ENCODE measurements at regions not wholly inside any gene's neighbourhood (a gene's known extent, or its start where the extent isn't known, plus 50 kb on each side); places are given as distances from the start of the nearest gene placed in this dataset.

DNA sequence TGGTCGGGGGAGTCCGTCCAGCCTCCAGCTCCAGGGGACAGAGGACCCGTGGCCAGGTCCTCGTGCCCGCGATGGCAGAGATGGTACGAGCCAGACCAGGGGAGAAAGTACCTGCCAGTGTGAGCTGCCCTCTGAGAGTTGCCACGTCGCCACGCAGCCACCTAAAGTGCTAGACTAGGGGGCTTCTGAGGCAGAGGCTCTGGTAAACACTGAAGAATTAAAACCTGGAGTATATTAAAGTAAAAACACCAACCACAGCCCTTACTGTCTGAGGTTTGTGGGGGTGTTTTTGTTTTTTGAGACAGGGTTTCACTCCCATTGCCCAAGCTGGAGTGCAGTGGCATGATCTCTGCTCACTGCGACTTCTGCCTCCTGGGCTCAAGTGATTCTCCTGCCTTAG, 60.1 kb upstream of the SORCS2 start:
- no peak for DNase-seq (ENCODE audit: extremely low spot score)
- POLR2A ChIA-PET: no interaction called here
- CTCF ChIA-PET: no interaction called here
- TF ChIP-seq, protein P1, sequence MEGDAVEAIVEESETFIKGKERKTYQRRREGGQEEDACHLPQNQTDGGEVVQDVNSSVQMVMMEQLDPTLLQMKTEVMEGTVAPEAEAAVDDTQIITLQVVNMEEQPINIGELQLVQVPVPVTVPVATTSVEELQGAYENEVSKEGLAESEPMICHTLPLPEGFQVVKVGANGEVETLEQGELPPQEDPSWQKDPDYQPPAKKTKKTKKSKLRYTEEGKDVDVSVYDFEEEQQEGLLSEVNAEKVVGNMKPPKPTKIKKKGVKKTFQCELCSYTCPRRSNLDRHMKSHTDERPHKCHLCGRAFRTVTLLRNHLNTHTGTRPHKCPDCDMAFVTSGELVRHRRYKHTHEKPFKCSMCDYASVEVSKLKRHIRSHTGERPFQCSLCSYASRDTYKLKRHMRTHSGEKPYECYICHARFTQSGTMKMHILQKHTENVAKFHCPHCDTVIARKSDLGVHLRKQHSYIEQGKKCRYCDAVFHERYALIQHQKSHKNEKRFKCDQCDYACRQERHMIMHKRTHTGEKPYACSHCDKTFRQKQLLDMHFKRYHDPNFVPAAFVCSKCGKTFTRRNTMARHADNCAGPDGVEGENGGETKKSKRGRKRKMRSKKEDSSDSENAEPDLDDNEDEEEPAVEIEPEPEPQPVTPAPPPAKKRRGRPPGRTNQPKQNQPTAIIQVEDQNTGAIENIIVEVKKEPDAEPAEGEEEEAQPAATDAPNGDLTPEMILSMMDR (IDR thresholded peaks at IDR 0.05; ENCODE audit: control extremely low read depth, extremely low read depth, low read depth, missing control alignments): no peak

DNA sequence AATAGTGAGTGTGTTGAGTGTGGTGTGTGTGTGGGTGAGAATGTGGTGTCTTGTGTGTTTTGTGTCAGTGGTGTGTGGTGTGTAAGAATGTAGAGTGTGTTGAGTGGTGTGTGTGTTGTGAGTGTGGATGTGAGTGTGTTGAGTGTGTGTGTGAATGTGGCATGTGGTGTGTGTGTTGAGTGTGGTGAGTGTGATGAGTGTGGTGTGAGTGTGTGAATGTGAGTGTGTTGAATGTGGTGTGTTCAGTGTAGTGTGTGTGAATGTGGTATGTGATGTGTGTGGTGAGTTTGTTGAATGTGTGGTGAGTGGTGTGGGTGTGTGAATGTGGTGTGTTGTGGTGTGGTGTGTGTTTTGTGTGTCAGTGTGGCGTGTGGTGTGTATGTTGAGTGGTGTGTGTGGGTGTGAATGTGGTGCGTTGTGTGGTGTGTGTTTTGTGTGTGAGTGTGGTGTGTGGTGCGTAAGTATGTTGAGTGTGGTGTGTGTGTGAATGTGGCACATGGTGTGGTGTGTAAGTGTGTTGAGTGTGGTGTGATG, 60.8 kb upstream of the SORCS2 start:
- CTCF ChIA-PET: no interaction called here
- TF ChIP-seq, protein P1 (IDR thresholded peaks at IDR 0.05; ENCODE audit: control extremely low read depth, extremely low read depth, low read depth, missing control alignments): no peak
- DNase-seq (ENCODE audit: extremely low spot score): no peak
- POLR2A ChIA-PET: no interaction called here

DNA sequence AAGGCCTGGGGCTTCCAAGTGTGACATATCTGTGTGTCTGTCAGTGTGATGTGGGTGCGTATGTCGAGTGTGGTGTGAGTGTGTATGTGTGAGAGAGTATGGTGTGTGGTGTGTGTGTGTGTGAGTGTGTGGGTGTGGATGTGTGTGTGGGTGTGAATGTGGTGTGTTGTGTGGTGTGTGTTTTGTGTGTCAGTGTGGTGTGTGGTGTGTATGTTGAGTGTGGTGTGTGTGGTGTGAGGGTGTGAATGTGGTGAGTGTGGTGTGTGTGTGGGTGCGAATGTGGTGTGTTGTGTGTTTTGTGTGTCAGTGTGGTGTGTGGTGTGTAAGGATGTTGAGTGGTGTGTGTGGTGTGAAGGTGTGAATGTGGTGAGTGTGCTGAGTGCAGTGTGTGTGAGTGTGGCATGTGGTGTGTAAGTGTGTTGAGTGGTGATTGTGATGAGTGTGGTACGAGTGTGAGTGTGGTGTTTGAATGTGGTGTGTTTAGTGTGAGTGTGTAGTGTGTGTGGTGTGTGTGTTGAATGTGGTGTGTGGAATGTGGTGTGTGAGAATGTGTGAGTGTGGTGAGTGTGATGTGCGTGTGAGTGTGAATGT, 61.6 kb upstream of the SORCS2 start:
- CTCF ChIA-PET: no interaction called here
- TF ChIP-seq, protein P1 (IDR thresholded peaks at IDR 0.05; ENCODE audit: control extremely low read depth, extremely low read depth, low read depth, missing control alignments): no peak
- POLR2A ChIA-PET: no interaction called here
- no peak for DNase-seq (ENCODE audit: extremely low spot score)

DNA sequence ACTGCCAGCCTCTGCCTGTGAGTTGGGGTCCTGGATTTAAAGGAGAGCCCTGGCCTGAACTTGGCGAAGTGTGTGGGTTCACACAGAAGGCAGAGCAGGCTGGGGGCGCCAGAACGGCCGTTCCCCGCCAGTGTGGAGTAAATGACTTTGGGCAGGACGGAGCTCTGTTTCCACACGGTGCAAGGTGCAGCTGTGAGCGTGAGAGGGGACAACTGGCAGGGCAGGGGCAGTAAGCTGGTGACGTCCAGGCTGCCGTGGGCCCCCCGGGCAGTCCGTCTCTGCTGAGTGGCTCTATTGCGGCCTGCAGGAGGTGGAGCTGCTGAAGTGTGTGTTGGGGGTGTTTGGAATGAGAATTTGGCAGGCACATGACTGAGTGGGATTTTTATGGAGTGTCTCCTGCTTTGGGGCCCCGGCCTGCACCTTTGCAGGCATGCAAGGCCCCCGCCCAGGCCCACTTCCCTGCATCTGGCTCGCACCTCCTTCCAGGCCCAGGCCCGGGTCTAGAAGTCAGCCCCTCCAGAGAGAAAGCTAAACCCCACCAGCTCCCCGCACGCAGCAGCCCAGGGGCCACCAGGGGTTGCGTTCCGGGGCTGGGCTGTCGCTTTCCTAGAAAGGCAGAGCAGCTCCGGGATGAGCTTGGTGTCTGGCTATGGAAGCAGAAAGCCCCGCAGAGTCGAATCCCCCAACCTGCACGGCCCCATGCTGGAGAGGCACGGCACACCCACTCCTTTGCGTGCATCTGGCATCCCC, 62.2 kb upstream of the GRPEL1 start:
- ChIA-PET CTCF (interaction anchor here (1.0 to 1.2 kb wide), 2 partner anchors 9 to 28 kb away, joined by 3 read pairs; no protein-coding TSS in a partner anchor), POLR2A (no interaction called here)
- no peak for DNase-seq (ENCODE audit: extremely low spot score)
- TF ChIP-seq, protein P1 (IDR thresholded peaks at IDR 0.05; ENCODE audit: control extremely low read depth, extremely low read depth, low read depth, missing control alignments): no peak

DNA sequence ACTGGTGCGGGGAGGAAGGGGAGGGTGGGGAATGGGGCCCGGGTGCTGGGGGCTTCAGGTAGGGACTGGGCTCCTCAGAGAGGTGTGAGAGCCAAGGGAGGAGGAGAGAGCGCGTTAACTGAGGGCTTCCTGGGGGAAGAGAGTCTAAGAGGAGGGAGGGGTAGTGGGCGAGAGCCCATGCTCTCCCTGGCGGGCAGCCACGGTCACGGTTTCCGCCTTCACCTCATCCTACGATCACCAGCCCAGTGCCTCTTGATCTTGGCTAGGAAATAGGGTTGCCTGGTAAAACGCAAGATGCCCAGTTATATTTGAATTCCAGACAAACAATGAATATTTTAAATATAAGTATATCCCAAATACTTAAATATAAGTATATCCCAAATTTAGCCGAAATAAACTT, 60.8 kb upstream of the GRPEL1 start:
- DNase-seq (ENCODE audit: extremely low spot score): no peak
- ChIA-PET POLR2A (no interaction called here), CTCF (no interaction called here)
- TF ChIP-seq, protein P1 (IDR thresholded peaks at IDR 0.05; ENCODE audit: control extremely low read depth, extremely low read depth, low read depth, missing control alignments): no peak

DNA sequence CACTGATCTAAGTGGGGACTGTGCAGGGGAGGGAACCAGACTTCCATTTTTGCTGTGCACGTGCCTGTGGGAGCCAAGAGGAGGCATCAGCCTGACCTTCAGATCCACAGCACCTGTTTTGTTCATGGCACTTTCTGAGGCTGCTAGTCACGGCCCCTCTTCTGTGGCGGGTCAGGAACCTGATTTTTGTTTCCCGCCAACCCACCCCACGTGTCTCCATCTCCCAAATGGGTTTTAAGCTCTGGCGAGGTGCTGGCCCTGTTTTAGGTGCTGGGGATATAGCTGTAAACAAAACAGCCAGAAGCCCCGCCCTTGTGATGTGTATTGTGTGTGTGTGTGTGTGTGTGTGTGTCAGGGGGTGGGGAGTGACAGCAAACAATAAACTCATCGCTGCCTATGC, 60.4 kb upstream of the GRPEL1 start:
- no peak for DNase-seq (ENCODE audit: extremely low spot score)
- ChIA-PET CTCF (no interaction called here), POLR2A (no interaction called here)
- TF ChIP-seq, protein P1 (IDR thresholded peaks at IDR 0.05; ENCODE audit: control extremely low read depth, extremely low read depth, low read depth, missing control alignments): no peak
